ENCODE measurements at regions not wholly inside any gene's neighbourhood (a gene's known extent, or its start where the extent isn't known, plus 50 kb on each side); places are given as distances from the start of the nearest gene placed in this dataset.

- TF ChIP-seq, protein P1, sequence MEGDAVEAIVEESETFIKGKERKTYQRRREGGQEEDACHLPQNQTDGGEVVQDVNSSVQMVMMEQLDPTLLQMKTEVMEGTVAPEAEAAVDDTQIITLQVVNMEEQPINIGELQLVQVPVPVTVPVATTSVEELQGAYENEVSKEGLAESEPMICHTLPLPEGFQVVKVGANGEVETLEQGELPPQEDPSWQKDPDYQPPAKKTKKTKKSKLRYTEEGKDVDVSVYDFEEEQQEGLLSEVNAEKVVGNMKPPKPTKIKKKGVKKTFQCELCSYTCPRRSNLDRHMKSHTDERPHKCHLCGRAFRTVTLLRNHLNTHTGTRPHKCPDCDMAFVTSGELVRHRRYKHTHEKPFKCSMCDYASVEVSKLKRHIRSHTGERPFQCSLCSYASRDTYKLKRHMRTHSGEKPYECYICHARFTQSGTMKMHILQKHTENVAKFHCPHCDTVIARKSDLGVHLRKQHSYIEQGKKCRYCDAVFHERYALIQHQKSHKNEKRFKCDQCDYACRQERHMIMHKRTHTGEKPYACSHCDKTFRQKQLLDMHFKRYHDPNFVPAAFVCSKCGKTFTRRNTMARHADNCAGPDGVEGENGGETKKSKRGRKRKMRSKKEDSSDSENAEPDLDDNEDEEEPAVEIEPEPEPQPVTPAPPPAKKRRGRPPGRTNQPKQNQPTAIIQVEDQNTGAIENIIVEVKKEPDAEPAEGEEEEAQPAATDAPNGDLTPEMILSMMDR (IDR thresholded peaks at IDR 0.05), result no peak
- TF ChIP-seq POLR2A (IDR thresholded peaks at IDR 0.05), result no peak
Observed at GRCh38 chr5:115736004-115736689, 80.3 kb downstream of the CDO1 start.

All from heart left ventricle (tissue), 13 donors.